ENCODE measurements at regions not wholly inside any gene's neighbourhood (a gene's known extent, or its start where the extent isn't known, plus 50 kb on each side); places are given as distances from the start of the nearest gene placed in this dataset.

DNA sequence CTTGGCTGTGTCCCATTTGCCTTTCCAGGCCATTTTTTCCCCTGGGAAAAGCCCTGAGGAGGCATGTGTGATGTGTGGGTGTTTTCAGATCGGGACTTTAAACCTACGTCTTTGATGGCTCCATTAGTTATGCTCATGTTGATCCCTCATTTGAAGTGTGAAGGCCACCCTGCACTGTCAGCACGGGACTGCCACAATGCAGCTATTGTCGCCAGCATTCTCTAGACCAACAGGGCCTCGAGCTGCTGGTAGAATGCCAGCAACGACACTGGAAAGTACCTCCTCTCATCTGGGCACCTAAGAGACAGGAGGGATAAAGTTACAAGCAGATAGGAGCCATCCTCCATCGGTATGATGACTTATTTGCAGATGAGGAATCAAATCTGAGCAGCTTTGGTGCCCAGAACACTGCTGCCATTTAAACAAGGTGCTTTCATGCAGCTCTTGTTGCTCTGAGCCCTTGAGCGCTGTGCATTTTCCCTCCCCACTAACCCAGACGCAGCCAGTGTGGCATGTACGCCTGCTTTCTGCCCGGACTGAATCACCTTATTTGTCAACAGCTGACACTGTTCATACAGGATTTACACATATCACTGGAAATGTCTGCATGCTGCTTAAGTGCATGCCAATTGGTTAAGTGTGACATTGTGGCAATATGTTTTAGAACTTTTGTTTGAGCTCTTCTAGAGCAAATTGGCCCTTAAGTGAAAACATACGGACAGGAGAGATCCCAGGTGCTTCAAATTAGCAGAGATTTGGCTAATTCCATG, 175.0 kb upstream of the PITRM1 start:
- TF ChIP-seq, protein P1, sequence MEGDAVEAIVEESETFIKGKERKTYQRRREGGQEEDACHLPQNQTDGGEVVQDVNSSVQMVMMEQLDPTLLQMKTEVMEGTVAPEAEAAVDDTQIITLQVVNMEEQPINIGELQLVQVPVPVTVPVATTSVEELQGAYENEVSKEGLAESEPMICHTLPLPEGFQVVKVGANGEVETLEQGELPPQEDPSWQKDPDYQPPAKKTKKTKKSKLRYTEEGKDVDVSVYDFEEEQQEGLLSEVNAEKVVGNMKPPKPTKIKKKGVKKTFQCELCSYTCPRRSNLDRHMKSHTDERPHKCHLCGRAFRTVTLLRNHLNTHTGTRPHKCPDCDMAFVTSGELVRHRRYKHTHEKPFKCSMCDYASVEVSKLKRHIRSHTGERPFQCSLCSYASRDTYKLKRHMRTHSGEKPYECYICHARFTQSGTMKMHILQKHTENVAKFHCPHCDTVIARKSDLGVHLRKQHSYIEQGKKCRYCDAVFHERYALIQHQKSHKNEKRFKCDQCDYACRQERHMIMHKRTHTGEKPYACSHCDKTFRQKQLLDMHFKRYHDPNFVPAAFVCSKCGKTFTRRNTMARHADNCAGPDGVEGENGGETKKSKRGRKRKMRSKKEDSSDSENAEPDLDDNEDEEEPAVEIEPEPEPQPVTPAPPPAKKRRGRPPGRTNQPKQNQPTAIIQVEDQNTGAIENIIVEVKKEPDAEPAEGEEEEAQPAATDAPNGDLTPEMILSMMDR (IDR thresholded peaks at IDR 0.05) = no peak
- TF ChIP-seq POLR2A (IDR thresholded peaks at IDR 0.05) = no peak
